ENCODE measurements at regions not wholly inside any gene's neighbourhood (a gene's known extent, or its start where the extent isn't known, plus 50 kb on each side); places are given as distances from the start of the nearest gene placed in this dataset.
"Not testable (repeated sequence)": the region's sequence is repeated elsewhere in the genome, so short reads cannot be mapped to it uniquely, and the experiment has no call there.

GRCh38 chr14:22177870-22178269 lies 411.2 kb downstream of the DAD1 start:
- intact Hi-C loops (cut with micrococcal nuclease; ENCODE audit: unreplicated experiment) (no loop called here), in situ Hi-C loops (cut with HindIII; ENCODE audit: low pct_unique_long_range_greater_than_20kb, low sequenced_read_pairs) (no loop called here)
- Histone ChIP-seq H3K9me3 (ENCODE audit: control insufficient read depth, insufficient read depth, low read depth, low read length) (no peaks in the 10 kb centered on the region), H3K27ac (ENCODE audit: low read length) (no peak overlapping the region), H3K36me3 (ENCODE audit: control insufficient read depth, insufficient read depth, low read length) (no peaks in the 10 kb centered on the region), H3K27me3 (ENCODE audit: control insufficient read depth, insufficient read depth, low read length) (no peaks in the 10 kb centered on the region; the same call in none of the 2 replicates), H3K4me1 (ENCODE audit: control insufficient read depth, insufficient read depth, low read length) (no peaks in the 10 kb centered on the region), H3K4me3 (ENCODE audit: low read depth in 2 of 2, low read length in 2 of 2) (no peak overlapping the region)
- POLR2A ChIA-PET = no interaction called here
- CTCF ChIA-PET = no interaction called here
- no peak for TF ChIP-seq REST (IDR thresholded peaks at IDR 0.05; ENCODE audit: insufficient read depth in 1 of 2, low read depth in 2 of 2, low read length in 1 of 2)
- TF ChIP-seq TCF7L2 (IDR thresholded peaks at IDR 0.05; ENCODE audit: low read depth, low read length) = no peak
- TF ChIP-seq CTCF (IDR thresholded peaks at IDR 0.05) = no peak
- no peak for TF ChIP-seq POLR2AphosphoS5 (IDR thresholded peaks at IDR 0.05; ENCODE audit: low read depth, low read length)
- TF ChIP-seq SIN3A (IDR thresholded peaks at IDR 0.05; ENCODE audit: borderline replicate concordance, insufficient read depth, low read depth, low read length) = no peak
- no peak for DNase-seq (ENCODE audit: low read depth, low spot score)
- ATAC-seq = no peak
- BruUV-seq (replicated peaks) = no TSS peak

DNA sequence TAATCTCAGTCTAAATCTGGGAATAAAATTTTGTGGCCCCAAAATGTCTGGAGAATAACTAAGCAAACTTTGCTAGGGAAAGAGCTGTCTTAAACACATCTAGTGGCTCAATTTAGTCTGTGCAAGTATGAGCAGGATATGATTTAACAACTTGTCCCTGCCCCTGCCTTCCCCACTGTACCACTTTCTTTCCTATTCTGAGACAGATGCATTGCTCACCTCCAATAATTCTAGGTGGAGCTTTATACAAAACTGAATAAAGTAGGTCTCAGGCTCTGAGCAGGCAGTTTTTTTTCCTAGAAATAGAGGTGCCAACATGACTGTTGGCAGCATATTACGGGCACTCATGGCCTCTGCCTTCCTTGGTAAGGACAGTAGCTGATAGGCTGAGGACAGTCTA lies 412.1 kb downstream of the DAD1 start:
- no TSS peak for BruUV-seq (replicated peaks)
- Histone ChIP-seq H3K4me1 (ENCODE audit: control insufficient read depth, insufficient read depth, low read length) (no peaks in the 10 kb centered on the region), H3K9me3 (ENCODE audit: control insufficient read depth, insufficient read depth, low read depth, low read length) (no peaks in the 10 kb centered on the region), H3K4me3 (ENCODE audit: low read depth in 2 of 2, low read length in 2 of 2) (no peak overlapping the region), H3K36me3 (ENCODE audit: control insufficient read depth, insufficient read depth, low read length) (no peaks in the 10 kb centered on the region), H3K27ac (ENCODE audit: low read length) (no peak overlapping the region), H3K27me3 (ENCODE audit: control insufficient read depth, insufficient read depth, low read length) (no peaks in the 10 kb centered on the region; the same call in none of the 2 replicates)
- TF ChIP-seq SIN3A (IDR thresholded peaks at IDR 0.05; ENCODE audit: borderline replicate concordance, insufficient read depth, low read depth, low read length) (no peak), CTCF (IDR thresholded peaks at IDR 0.05) (no peak), POLR2AphosphoS5 (IDR thresholded peaks at IDR 0.05; ENCODE audit: low read depth, low read length) (no peak), TCF7L2 (IDR thresholded peaks at IDR 0.05; ENCODE audit: low read depth, low read length) (no peak), REST (IDR thresholded peaks at IDR 0.05; ENCODE audit: insufficient read depth in 1 of 2, low read depth in 2 of 2, low read length in 1 of 2) (no peak)
- DNase-seq (ENCODE audit: low read depth, low spot score) = no peak
- intact Hi-C loops (cut with micrococcal nuclease; ENCODE audit: unreplicated experiment) = no loop called here
- ATAC-seq = no peak
- in situ Hi-C loops (cut with HindIII; ENCODE audit: low pct_unique_long_range_greater_than_20kb, low sequenced_read_pairs) = no loop called here
- ChIA-PET CTCF (no interaction called here), POLR2A (no interaction called here)

GRCh38 chr14:22175278-22175558 lies 413.8 kb downstream of the DAD1 start:
- BruUV-seq (replicated peaks); intact Hi-C loops (cut with micrococcal nuclease; ENCODE audit: unreplicated experiment); H3K36me3 ChIP-seq (ENCODE audit: control insufficient read depth, insufficient read depth, low read length); H3K27me3 ChIP-seq (ENCODE audit: control insufficient read depth, insufficient read depth, low read length); H3K4me1 ChIP-seq (ENCODE audit: control insufficient read depth, insufficient read depth, low read length); in situ Hi-C loops (cut with HindIII; ENCODE audit: low pct_unique_long_range_greater_than_20kb, low sequenced_read_pairs); H3K4me3 ChIP-seq (ENCODE audit: low read depth in 2 of 2, low read length in 2 of 2); POLR2A ChIA-PET; ATAC-seq; CTCF ChIA-PET; H3K27ac ChIP-seq (ENCODE audit: low read length); DNase-seq (ENCODE audit: low read depth, low spot score); H3K9me3 ChIP-seq (ENCODE audit: control insufficient read depth, insufficient read depth, low read depth, low read length): not testable (repeated sequence)
